ENCODE measurements at regions not wholly inside any gene's neighbourhood (a gene's known extent, or its start where the extent isn't known, plus 50 kb on each side); places are given as distances from the start of the nearest gene placed in this dataset.
A peak's percentile ranks its signal among the peaks of the same experiment; 100 is the strongest.

- WGBS (ENCODE audit: low lambda C conversion rate, missing lambda C conversion rate): 90% methylated on average over 3 of the region's 3 CpGs
- Histone ChIP-seq H3K79me2 (no peaks in the 10 kb centered on the region), H3K4me2 (no peak overlapping the region), H3K9me3 (ENCODE audit: low read depth) (no peaks in the 10 kb centered on the region), H3K27me3 (no peaks in the 10 kb centered on the region), H3K36me3 (replicated peaks; ENCODE audit: insufficient read depth, low read depth) (no peaks in the 10 kb centered on the region), H4K20me1 (ENCODE audit: insufficient read depth, poor library complexity, severe bottlenecking) (no peaks in the 10 kb centered on the region), H3K27ac (no peak overlapping the region), H3K4me1 (ENCODE audit: insufficient read depth) (no peaks in the 10 kb centered on the region), H3K4me3 (no peak overlapping the region), H3K9me2 (replicated peaks; ENCODE audit: insufficient read depth) (no peaks in the 10 kb centered on the region), H2AFZ (no peak overlapping the region)
- TF ChIP-seq EZH2phosphoT487 (IDR thresholded peaks at IDR 0.05; ENCODE audit: low read depth, severe bottlenecking, unreplicated experiment) (no peak), CTCF (IDR thresholded peaks at IDR 0.05; ENCODE audit: poor library complexity) (no peak), EZH2 (IDR thresholded peaks at IDR 0.05; ENCODE audit: borderline replicate concordance) (no peak)
- no peak for DNase-seq (ENCODE audit: low spot score)
Observed at GRCh38 chr13:54492995-54493394, 1464.4 kb downstream of the OLFM4 start.

- Histone ChIP-seq H3K36me3 (replicated peaks; ENCODE audit: insufficient read depth, low read depth) (no peaks in the 10 kb centered on the region), H2AFZ (no peak overlapping the region), H3K9me2 (replicated peaks; ENCODE audit: insufficient read depth) (no peaks in the 10 kb centered on the region), H3K79me2 (no peaks in the 10 kb centered on the region), H3K9me3 (ENCODE audit: low read depth) (no peaks in the 10 kb centered on the region), H3K4me1 (ENCODE audit: insufficient read depth) (no peaks in the 10 kb centered on the region), H4K20me1 (ENCODE audit: insufficient read depth, poor library complexity, severe bottlenecking) (no peaks in the 10 kb centered on the region), H3K4me3 (no peak overlapping the region), H3K4me2 (no peak overlapping the region), H3K27me3 (no peaks in the 10 kb centered on the region), H3K27ac (no peak overlapping the region)
- no peak for TF ChIP-seq EZH2 (IDR thresholded peaks at IDR 0.05; ENCODE audit: borderline replicate concordance)
- 69% methylated on average over 5 of the region's 5 CpGs for WGBS (ENCODE audit: low lambda C conversion rate, missing lambda C conversion rate)
- peak; percentile 7 for DNase-seq (ENCODE audit: low spot score)
Observed at GRCh38 chr13:54511366-54511765, 1482.8 kb downstream of the OLFM4 start.

- no peak overlapping the region for H3K4me3 ChIP-seq
- H3K27ac ChIP-seq: no peak overlapping the region
- no peaks in the 10 kb centered on the region for H4K20me1 ChIP-seq (ENCODE audit: insufficient read depth, poor library complexity, severe bottlenecking)
Observed at GRCh38 chr13:54513254-54513653, 1484.6 kb downstream of the OLFM4 start.

GRCh38 chr13:54536112-54536511, 1507.5 kb downstream of the OLFM4 start:
- peak; percentile 31 for DNase-seq (ENCODE audit: low spot score)
- WGBS (ENCODE audit: low lambda C conversion rate, missing lambda C conversion rate): 71% methylated on average over 3 of the region's 3 CpGs
- no peaks in the 10 kb centered on the region for H3K4me1 ChIP-seq (ENCODE audit: insufficient read depth)

More at GRCh38 chr13:54513254-54513653, 1484.6 kb downstream of the OLFM4 start:
- H3K9me3 ChIP-seq (ENCODE audit: low read depth): no peaks in the 10 kb centered on the region
- H3K4me2 ChIP-seq: no peak overlapping the region
- WGBS (ENCODE audit: low lambda C conversion rate, missing lambda C conversion rate): 46% methylated on average over 1 of the region's 1 CpG
- no peaks in the 10 kb centered on the region for H3K27me3 ChIP-seq
- TF ChIP-seq CTCF (IDR thresholded peaks at IDR 0.05; ENCODE audit: poor library complexity) (no peak), EZH2 (IDR thresholded peaks at IDR 0.05; ENCODE audit: borderline replicate concordance) (no peak), EZH2phosphoT487 (IDR thresholded peaks at IDR 0.05; ENCODE audit: low read depth, severe bottlenecking, unreplicated experiment) (no peak)
- no peaks in the 10 kb centered on the region for H3K36me3 ChIP-seq (replicated peaks; ENCODE audit: insufficient read depth, low read depth)
- no peaks in the 10 kb centered on the region for H3K4me1 ChIP-seq (ENCODE audit: insufficient read depth)
- no peak for DNase-seq (ENCODE audit: low spot score)
- H3K9me2 ChIP-seq (replicated peaks; ENCODE audit: insufficient read depth): no peaks in the 10 kb centered on the region
- H2AFZ ChIP-seq: no peak overlapping the region
- H3K79me2 ChIP-seq: no peaks in the 10 kb centered on the region

More at GRCh38 chr13:54536112-54536511, 1507.5 kb downstream of the OLFM4 start:
- no peaks in the 10 kb centered on the region for H4K20me1 ChIP-seq (ENCODE audit: insufficient read depth, poor library complexity, severe bottlenecking)
- no peak overlapping the region for H3K4me3 ChIP-seq
- H3K9me3 ChIP-seq (ENCODE audit: low read depth): no peaks in the 10 kb centered on the region
- no peak overlapping the region for H3K27ac ChIP-seq
- H3K36me3 ChIP-seq (replicated peaks; ENCODE audit: insufficient read depth, low read depth): no peaks in the 10 kb centered on the region
- no peak overlapping the region for H3K4me2 ChIP-seq
- H3K79me2 ChIP-seq: no peaks in the 10 kb centered on the region
- H3K27me3 ChIP-seq: no peaks in the 10 kb centered on the region
- TF ChIP-seq EZH2 (IDR thresholded peaks at IDR 0.05; ENCODE audit: borderline replicate concordance) (no peak), EZH2phosphoT487 (IDR thresholded peaks at IDR 0.05; ENCODE audit: low read depth, severe bottlenecking, unreplicated experiment) (no peak), CTCF (IDR thresholded peaks at IDR 0.05; ENCODE audit: poor library complexity) (peak; percentile 47)
- no peak overlapping the region for H2AFZ ChIP-seq
- no peaks in the 10 kb centered on the region for H3K9me2 ChIP-seq (replicated peaks; ENCODE audit: insufficient read depth)

All from hepatocyte (in vitro differentiated cells).